ENCODE measurements at regions not wholly inside any gene's neighbourhood (a gene's known extent, or its start where the extent isn't known, plus 50 kb on each side); places are given as distances from the start of the nearest gene placed in this dataset.

- peak; percentile 55 for DNase-seq (ENCODE audit: low read depth)
Measured at GRCh38 chr6:113634352-113635163, 222.6 kb upstream of the MARCKS start.

DNA sequence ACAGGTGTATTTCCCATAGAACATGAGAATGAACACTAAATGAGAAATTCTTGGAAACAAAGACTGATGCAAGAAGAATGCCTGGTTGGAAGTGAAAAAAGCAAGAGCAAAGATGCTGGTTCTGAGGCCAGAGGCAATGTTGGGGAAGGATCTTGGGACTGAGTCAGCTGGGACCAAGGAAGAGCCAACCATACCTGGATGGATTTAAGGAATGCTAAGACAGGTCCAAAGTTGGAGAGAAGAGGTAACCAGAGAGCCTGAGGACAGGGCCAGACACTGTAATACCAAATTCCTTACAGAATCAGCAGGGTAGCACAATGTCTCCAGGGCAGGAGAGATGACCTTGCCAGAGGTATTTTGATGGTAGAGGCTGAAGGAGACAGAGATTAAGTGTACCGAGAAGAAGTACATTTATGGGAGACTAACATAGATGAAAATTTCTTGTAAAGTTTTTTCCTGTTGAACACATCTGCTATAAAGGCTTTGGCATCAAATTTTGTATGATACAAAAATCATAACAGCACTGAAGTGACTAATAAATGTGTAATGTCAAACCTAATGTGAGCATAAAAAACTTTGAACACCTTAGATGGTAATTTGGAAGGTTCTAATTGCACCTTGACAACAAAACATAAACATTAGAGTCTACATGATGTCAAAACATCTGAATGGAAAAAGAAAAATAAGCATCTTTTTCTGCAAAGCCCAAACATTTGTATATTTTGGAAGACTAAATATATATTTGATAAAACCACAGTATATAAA lies 221.7 kb upstream of the MARCKS start:
- no peak for DNase-seq (ENCODE audit: low read depth)

- peak; percentile 64 for DNase-seq (ENCODE audit: low read depth)
Measured at GRCh38 chr6:113636357-113636824, 220.8 kb upstream of the MARCKS start.

GRCh38 chr6:113640051-113640450 lies 217.1 kb upstream of the MARCKS start:
- DNase-seq (ENCODE audit: low read depth): no peak

DNA sequence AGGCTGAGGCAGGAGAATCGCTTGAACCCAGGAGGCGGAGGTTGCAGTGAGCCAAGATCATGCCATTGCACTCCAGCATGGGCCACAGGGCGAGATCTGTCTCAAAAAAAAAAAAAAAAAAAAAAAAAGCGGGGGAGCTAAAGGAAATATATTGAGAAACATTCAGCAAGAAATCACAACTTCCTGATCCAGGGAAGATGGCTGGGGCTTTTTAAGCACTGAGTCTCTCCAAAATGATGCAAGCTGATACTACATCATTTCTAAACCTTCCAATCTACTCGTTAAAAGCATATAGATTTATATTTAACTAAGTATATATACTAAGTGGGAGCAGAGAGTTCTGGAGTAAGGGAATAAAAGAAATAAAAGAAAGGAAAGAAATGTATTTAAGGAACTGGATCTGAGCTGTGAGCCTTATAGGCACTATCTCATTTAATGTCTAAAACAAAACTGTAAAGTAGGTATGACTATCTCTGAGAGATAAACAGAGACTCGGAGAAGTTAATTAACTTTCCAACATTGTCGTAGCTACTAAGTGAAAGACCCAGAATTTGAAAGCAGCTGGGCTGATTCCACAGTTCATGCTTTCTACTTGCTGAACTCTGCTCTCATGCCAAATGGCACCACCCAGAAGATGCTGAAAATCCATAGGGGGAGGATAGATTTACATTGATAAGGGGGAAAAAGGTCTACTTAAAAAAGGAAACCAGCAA lies 215.0 kb upstream of the MARCKS start:
- DNase-seq (ENCODE audit: low read depth): no peak

- peak; percentile 40 for DNase-seq (ENCODE audit: low read depth)
Measured at GRCh38 chr6:113642714-113643406, 214.3 kb upstream of the MARCKS start.

- DNase-seq (ENCODE audit: low read depth): no peak
Measured at GRCh38 chr6:113643407-113643770, 213.8 kb upstream of the MARCKS start.

DNA sequence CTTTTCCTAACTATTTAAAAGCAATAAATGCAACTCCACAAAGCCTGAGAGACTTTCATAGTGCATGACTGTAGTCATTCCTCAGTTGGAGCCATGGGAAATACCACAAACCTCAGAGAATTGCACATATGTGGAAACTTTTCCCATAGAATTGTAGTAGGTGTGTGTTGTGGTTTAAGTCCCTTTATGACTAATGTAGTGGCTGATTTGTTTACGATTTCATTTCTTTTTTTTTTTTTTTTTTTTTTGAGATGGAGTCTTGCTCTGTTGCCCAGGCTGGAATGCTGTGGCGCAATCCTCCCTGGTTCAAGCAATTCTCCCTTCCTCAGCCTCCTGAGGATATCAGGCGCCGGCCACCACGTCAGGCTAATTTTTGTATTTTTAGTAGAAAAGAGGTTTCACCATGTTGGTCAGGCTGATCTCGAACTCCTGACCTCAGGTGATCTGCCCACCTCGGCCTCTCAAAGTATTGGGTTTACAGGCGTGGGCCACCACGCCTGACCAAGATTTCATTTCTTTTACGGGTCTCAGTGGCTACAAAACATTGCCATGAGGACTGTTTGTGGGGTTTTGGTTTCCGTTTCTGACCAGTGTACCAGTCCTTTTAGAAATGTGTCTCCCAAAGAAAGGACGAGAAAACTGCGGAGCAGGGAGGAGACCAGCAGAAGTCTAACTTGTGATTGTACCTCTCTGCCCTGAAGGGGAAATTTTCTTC lies 212.1 kb upstream of the MARCKS start:
- peak; percentile 89 for DNase-seq (ENCODE audit: low read depth)

DNA sequence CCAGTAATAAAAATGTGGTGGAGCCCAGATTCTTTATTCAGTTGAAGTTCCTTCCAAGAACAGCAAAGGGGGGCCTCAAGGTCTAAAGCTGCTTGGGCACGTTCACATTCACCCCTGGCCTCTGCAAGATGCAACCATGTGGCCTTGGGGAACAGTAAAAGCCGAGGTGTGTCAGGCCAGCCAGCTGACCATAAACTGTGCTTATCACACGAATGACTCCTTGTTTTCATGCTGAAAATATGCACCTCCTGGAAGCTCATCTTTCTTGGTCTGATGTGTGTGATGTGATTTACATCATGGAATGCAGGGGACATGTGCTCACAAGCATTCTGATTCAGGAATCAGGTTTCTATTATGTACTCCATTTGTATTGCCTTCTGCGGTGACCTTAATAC lies 211.6 kb upstream of the MARCKS start:
- DNase-seq (ENCODE audit: low read depth): peak; percentile 97

DNA sequence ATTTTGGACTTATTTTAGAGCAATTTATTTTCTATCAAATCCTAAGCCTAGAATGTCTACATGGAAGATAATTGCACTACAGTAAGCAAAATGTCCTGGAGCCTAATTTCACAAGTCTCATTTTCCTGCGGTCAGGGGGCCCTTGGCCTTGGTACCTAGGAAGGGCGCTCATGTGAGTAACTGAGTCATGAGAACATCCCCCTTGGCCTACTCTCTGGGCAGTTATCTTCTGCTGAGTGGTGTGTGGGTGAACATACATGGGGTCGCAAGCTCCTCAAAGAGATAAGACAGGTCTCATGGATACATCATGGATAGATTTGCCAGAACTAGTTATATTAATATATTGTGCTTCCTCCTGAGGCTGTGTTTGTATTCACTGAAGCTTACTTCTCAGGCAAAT lies 211.2 kb upstream of the MARCKS start:
- peak; percentile 85 for DNase-seq (ENCODE audit: low read depth)

DNA sequence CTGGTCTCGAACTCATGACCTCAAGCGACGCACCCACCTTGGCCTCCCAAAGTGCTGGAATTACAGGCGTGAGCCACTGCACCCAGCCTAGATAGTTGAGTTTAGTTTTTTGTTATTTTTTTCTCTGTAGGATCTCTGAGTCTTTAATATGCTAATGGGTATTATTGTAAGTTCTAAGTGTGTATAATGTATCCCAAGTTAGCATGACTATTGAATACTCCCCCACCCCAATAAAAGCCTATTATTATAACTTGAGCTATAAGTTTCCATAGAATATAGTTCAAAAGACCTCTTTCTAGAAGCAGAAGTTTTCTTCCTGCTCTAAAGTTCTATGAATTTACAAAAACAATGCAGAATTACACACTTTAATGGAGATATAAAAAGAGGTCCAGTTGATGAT lies 210.4 kb upstream of the MARCKS start:
- DNase-seq (ENCODE audit: low read depth): no peak

DNA sequence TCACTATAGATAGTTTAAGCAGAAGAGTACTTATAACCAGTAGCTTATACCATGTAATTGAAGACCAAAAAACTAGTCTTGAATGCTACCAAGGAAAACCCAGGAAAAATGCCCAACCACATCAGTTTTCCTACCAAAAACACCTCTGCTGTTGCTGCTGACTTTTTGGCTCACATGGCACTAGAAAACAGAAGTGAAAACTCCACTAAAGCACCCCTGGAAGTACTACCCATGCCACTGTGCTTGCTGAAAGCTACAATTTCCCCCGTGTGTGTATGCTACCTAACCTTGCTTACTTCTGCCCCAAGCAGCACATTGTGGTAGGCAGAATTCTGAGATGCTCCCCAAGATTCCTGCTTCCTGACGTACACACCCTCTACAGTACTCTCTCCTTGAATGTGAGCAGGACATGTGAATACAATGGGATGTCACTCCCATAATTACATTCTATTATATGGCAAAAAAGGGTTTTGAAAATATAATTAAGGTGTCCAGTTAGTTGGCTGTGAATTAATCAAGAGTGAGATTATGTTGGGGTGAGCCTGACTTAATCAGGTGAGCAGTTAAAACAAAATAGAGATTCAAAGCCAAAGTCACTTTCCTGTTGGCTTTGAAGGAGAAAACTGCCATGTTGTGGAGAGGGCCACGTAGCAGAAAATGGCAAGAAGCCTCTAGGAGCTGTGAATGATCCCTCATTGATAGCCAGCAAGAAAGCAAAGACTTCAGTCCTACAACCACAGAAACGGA lies 209.8 kb upstream of the MARCKS start:
- no peak for DNase-seq (ENCODE audit: low read depth)

DNA sequence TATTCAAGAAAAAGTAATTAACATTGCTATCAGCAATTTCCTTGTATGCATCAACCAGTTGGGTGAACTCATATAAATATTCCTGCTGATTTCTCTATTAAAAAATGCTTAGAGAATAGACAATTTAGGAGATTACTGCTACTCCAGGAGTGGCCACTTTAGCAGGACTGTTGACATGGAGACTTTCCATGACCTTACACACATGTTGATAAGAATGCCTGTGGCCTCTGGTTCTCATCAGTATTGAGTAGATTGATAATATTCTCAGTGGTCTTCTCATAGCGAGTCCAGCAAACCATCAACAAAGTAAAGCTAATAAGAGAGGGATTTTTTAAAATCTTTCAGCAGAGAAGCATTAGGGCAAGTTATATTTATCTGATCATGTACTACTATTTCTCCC lies 208.4 kb upstream of the MARCKS start:
- no peak for DNase-seq (ENCODE audit: low read depth)

DNA sequence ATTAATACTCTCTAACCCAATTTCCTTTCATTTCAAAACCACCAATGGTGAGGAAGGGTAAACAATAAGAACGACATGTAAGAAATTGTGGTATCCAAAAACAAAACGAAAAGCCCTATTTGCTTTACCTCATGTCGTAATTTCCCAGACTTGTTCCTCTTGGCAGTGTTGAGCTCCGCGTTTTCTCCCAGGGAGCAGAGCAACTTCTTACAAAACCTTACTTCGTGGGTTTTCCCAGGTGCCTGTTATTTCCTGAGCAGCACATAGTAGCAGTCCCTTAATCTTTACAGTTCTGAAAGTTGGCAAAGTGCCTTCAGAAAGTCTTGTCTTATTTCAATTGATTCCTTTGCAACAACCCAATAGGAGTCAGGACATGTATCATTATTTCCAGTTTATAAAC lies 207.9 kb upstream of the MARCKS start:
- DNase-seq (ENCODE audit: low read depth): peak; percentile 57

DNA sequence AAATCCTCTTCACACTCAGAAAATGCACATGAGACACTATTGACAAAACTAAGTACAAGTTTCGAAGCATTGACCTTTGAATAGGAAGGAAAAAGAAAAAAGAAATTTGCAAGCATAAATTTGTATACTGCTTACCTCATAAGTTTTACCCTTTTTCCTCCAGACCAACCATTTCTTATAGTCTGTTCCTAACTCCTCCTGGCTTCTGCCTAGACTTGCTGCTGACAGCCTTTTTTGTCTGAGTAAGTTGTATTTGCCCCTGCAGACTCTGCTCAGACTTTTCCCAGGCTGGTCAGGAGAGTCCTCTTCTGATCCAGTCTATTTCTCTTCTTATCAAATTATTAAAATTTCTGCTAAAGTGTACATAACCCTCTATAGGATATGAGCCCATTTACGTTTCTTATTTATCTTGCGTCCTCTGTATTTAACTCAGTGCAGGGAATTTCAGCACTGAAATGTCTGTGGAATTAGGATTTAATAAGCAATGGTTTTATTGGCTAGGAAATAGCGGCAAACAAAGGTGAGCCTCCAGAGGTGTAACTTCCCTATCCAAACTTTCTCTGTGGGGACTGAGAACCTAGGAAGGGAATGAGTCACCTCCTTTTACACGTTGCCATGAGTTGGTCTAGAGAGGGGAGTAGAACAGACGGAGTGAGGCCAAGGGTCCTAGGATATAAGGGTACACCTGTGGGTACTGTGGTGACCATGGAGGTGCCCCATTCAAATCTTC lies 207.1 kb upstream of the MARCKS start:
- no peak for DNase-seq (ENCODE audit: low read depth)

GRCh38 chr6:113650610-113650979 lies 206.6 kb upstream of the MARCKS start:
- no peak for DNase-seq (ENCODE audit: low read depth)

- DNase-seq (ENCODE audit: low read depth): no peak
Measured at GRCh38 chr6:113651120-113651519, 206.0 kb upstream of the MARCKS start.

GRCh38 chr6:113651920-113652319 lies 205.2 kb upstream of the MARCKS start:
- no peak for DNase-seq (ENCODE audit: low read depth)

- no peak for DNase-seq (ENCODE audit: low read depth)
Measured at GRCh38 chr6:113653275-113653674, 203.9 kb upstream of the MARCKS start.

DNA sequence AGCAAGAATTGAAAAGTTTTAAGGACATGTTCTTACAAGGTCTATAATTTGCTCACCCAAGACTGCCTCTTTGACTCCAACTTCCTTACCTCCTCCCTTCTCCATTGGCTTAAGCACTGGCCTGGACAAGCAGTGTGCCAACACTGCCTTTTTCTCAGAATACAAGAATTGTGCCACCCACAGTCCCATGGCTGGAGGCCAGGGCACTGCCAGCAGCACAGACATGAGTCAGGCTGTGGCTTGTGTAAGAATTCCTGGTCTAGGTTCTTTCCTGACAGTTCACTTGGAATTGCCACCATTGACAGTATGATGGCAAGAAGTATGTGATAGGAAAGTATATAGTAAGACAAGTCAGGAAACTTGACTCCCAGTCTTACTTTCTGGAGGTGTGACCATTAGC lies 202.7 kb upstream of the MARCKS start:
- peak; percentile 95 for DNase-seq (ENCODE audit: low read depth)
